Astrocyte (in vitro differentiated cells and primary cell): ENCODE measurements at regions not wholly inside any gene's neighbourhood (a gene's known extent, or its start where the extent isn't known, plus 50 kb on each side); places are given as distances from the start of the nearest gene placed in this dataset.
"Not testable (repeated sequence)": the region's sequence is repeated elsewhere in the genome, so short reads cannot be mapped to it uniquely, and the experiment has no call there.

Experiments used
- DNase-seq: peaks from one replicate; pipeline ENCODE4 v3.0.0-alpha.2; 2010; ENCODE audit warnings: low read depth
- FAIRE-seq: peaks from 2 replicates; lab custom pipeline; 2011; peaks lifted over from hg19 to GRCh38; lab: Jason Lieb, UNC
- H2AFZ ChIP-seq: 2 replicates; pipeline ENCODE4 v1.6.0; 2012; ENCODE audit warnings: low read depth, low read length, inconsistent platforms
- H3K27ac ChIP-seq: 2 replicates; pipeline ENCODE4 v1.5.1; 2011; ENCODE audit warnings: low read depth, low read length, inconsistent platforms
- H3K27me3 ChIP-seq: 2 replicates; pipeline ENCODE4 v1.6.0; 2011; ENCODE audit warnings: low read length, inconsistent platforms; ENCODE audit not compliant: insufficient read depth
- H3K36me3 ChIP-seq: 2 replicates; pipeline ENCODE4 v1.5.1; 2011; ENCODE audit warnings: low read length, inconsistent platforms; ENCODE audit not compliant: insufficient read depth
- H3K4me1 ChIP-seq: 2 replicates; pipeline ENCODE4 v1.5.1; 2011; ENCODE audit warnings: low read length, inconsistent platforms; ENCODE audit not compliant: insufficient read depth
- H3K4me2 ChIP-seq: 2 replicates; pipeline ENCODE4 v1.6.0; 2012; ENCODE audit warnings: low read length, inconsistent platforms
- H3K4me3 ChIP-seq: 2 replicates; pipeline ENCODE4 v1.5.1; 2011; ENCODE audit warnings: low read depth, mild to moderate bottlenecking, low read length, inconsistent platforms; ENCODE audit not compliant: insufficient read depth
- H3K79me2 ChIP-seq: 2 replicates; pipeline ENCODE4 v1.6.0; 2012; ENCODE audit warnings: mild to moderate bottlenecking, low read length, inconsistent platforms; ENCODE audit not compliant: insufficient read depth
- H3K9ac ChIP-seq: 2 replicates; pipeline ENCODE4 v1.6.0; 2012; ENCODE audit warnings: mild to moderate bottlenecking, low read length, inconsistent platforms
- H3K9me3 ChIP-seq: 2 replicates; pipeline ENCODE4 v1.5.1; 2012; ENCODE audit warnings: low read depth, mild to moderate bottlenecking, low read length, inconsistent platforms; ENCODE audit not compliant: insufficient read depth
- H4K20me1 ChIP-seq: 2 replicates; pipeline ENCODE4 v1.6.0; 2012; ENCODE audit warnings: low read length, inconsistent platforms; ENCODE audit not compliant: insufficient read depth
- H3K27ac Mint-ChIP-seq: one replicate; pipeline ENCODE4 v1.8.0; 2021; ENCODE audit warnings: mild to moderate bottlenecking, mixed read lengths; ENCODE audit not compliant: unreplicated experiment
- H3K27me3 Mint-ChIP-seq: one replicate; pipeline ENCODE4 v1.8.0; 2021; ENCODE audit warnings: low read depth, mixed read lengths; ENCODE audit not compliant: unreplicated experiment
- H3K36me3 Mint-ChIP-seq: one replicate; pipeline ENCODE4 v1.8.0; 2021; ENCODE audit warnings: low read depth, mixed read lengths; ENCODE audit not compliant: unreplicated experiment
- H3K4me1 Mint-ChIP-seq: one replicate; pipeline ENCODE4 v1.8.0; 2021; ENCODE audit warnings: low read depth, mixed read lengths; ENCODE audit not compliant: unreplicated experiment
- H3K4me3 Mint-ChIP-seq: one replicate; pipeline ENCODE4 v1.8.0; 2021; ENCODE audit warnings: mild to moderate bottlenecking, moderate library complexity, mixed read lengths; ENCODE audit not compliant: unreplicated experiment
- H3K9me3 Mint-ChIP-seq: one replicate; pipeline ENCODE4 v1.8.0; 2021; ENCODE audit warnings: mild to moderate bottlenecking, mixed read lengths; ENCODE audit not compliant: unreplicated experiment
- CTCF ChIP-seq: IDR thresholded peaks from 2 replicates; pipeline ENCODE4 v1.5.1; 2011; ENCODE audit warnings: low read depth, mild to moderate bottlenecking, inconsistent platforms, low read length, moderate library complexity; ENCODE audit not compliant: insufficient read depth
- EZH2 ChIP-seq: IDR thresholded peaks from 2 replicates; pipeline ENCODE4 v1.6.1; 2012; ENCODE audit warnings: mild to moderate bottlenecking, low read length, inconsistent platforms; ENCODE audit not compliant: insufficient read depth

GRCh38 chr12:95380997-95381786, 92.8 kb upstream of the METAP2 start:
- Histone ChIP-seq H3K79me2 (no peaks in the 10 kb centered on the region), H3K4me2 (no peak overlapping the region), H3K27ac (no peak overlapping the region), H4K20me1 (no peaks in the 10 kb centered on the region), H3K4me1 (no peaks in the 10 kb centered on the region), H3K36me3 (no peaks in the 10 kb centered on the region), H3K4me3 (no peak overlapping the region), H3K27me3 (no peaks in the 10 kb centered on the region), H2AFZ (no peak overlapping the region), H3K9me3 (no peaks in the 10 kb centered on the region), H3K9ac (no peak overlapping the region)
- H3K4me3 Mint-ChIP-seq: no peak overlapping the region
- no peaks in the 10 kb centered on the region for H3K36me3 Mint-ChIP-seq
- peaks cover 4% of the 10 kb centered on the region for H3K27me3 Mint-ChIP-seq
- no peak for TF ChIP-seq CTCF
- no peak for TF ChIP-seq EZH2
- DNase-seq (no peak), FAIRE-seq (no peak)
- H3K4me1 Mint-ChIP-seq: no peaks in the 10 kb centered on the region
- no peak overlapping the region for H3K27ac Mint-ChIP-seq
- peaks cover 2% of the 10 kb centered on the region for H3K9me3 Mint-ChIP-seq

GRCh38 chr12:95383920-95384319, 90.0 kb upstream of the METAP2 start:
- H3K27ac Mint-ChIP-seq, H3K4me3 ChIP-seq, H3K4me1 Mint-ChIP-seq, FAIRE-seq, H3K4me1 ChIP-seq, DNase-seq, H3K9ac ChIP-seq, H3K36me3 ChIP-seq, H4K20me1 ChIP-seq, H3K36me3 Mint-ChIP-seq, H3K4me3 Mint-ChIP-seq, H3K79me2 ChIP-seq, H3K27me3 Mint-ChIP-seq, H3K9me3 Mint-ChIP-seq, H3K9me3 ChIP-seq, H3K27me3 ChIP-seq, H3K27ac ChIP-seq: not testable (repeated sequence)
- H2AFZ ChIP-seq: peak overlapping the region; percentile 58
- H3K4me2 ChIP-seq: peak overlapping the region; percentile 33

DNA sequence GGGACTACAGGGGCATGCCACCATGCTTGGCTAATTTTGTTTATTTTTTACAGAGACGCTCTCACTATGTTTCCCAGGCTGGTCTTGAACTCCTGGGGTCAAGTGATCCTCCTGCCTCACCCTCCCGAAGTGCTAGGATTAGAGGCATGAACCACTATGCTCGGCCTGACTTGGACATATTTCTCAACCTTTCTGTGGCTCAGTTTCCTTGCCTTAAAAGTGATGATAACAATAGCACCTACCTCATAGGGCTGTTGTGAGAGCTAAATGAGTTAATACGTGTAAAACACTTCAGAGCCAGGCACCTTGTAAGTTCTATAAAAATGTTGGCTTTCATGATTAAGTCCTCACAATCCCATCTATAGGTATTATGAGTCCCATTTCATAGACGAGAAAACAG, 89.2 kb upstream of the METAP2 start:
- H3K4me1 ChIP-seq: no peaks in the 10 kb centered on the region
- Mint-ChIP-seq H3K27me3 (peaks cover 7% of the 10 kb centered on the region), H3K4me3 (no peak overlapping the region), H3K9me3 (peaks cover 5% of the 10 kb centered on the region), H3K4me1 (no peaks in the 10 kb centered on the region), H3K36me3 (no peaks in the 10 kb centered on the region), H3K27ac (no peak overlapping the region)
- H3K36me3 ChIP-seq: no peaks in the 10 kb centered on the region
- DNase-seq: no peak
- no peak for FAIRE-seq
- no peak overlapping the region for H2AFZ ChIP-seq
- no peaks in the 10 kb centered on the region for H4K20me1 ChIP-seq
- no peak overlapping the region for H3K4me3 ChIP-seq
- TF ChIP-seq CTCF (no peak), EZH2 (no peak)
- no peaks in the 10 kb centered on the region for H3K9me3 ChIP-seq
- no peak overlapping the region for H3K9ac ChIP-seq
- H3K27me3 ChIP-seq: no peaks in the 10 kb centered on the region
- no peak overlapping the region for H3K4me2 ChIP-seq
- H3K27ac ChIP-seq: no peak overlapping the region
- H3K79me2 ChIP-seq: no peaks in the 10 kb centered on the region
